ENCODE measurements at regions not wholly inside any gene's neighbourhood (a gene's known extent, or its start where the extent isn't known, plus 50 kb on each side); places are given as distances from the start of the nearest gene placed in this dataset.
"Not testable (repeated sequence)": the region's sequence is repeated elsewhere in the genome, so short reads cannot be mapped to it uniquely, and the experiment has no call there.

DNA sequence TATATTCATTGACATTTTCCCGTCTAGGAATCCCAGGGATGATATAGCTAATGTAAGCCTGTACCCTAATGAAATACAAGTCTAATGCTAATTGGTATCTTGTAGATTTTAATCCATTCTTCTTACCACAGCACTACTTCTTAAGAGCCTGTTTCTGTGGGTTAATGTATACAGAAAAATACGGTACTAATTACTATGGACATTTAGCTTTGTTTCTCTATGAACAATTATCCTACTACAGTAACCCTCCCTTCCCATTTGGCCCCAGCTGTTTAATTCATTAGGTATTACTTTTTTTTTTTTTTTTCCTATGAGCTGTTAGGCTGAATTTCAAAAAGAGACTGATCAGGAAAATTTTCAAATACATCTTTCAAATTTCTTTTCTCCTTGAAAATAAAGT is 245.1 kb upstream of the SLC7A11 start:
- DNase-seq = no peak

DNA sequence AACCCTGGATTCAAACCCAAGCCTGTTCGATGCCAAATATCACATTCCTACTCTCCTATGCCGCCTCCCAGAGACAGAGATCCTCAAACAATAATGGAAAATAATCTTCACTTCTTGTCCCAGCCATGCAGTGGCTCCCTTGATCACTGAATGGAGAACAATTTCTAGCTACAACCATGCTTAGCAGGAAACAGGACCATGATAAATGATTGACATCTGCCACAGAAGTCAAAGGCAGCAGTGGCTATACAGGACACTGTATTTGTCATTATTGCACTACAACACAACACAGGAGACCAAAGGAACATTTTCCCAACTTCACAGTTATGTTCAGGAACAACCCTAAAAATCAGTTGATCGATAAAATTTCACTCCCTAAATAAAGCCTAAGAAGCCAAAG is 243.3 kb upstream of the SLC7A11 start:
- no peak for DNase-seq

DNA sequence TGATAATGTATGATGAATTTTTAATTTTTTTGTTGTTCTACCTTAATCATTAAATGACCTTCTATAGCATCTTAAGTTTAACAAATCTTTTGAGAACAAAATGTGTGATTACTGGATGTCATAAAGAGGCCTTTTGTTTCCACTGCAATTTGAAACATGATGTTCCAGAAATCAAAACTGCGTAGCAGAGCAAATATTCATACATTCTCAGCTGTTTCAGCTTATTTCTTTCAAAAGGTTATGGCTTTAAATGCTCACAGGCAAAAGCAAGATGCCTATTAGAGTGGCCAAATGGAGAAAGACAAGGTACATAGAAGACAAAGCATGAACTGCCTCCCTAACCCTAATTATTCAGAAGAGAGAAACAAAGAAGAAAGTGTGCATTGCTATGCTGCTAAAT is 233.0 kb upstream of the SLC7A11 start:
- DNase-seq = no peak

DNA sequence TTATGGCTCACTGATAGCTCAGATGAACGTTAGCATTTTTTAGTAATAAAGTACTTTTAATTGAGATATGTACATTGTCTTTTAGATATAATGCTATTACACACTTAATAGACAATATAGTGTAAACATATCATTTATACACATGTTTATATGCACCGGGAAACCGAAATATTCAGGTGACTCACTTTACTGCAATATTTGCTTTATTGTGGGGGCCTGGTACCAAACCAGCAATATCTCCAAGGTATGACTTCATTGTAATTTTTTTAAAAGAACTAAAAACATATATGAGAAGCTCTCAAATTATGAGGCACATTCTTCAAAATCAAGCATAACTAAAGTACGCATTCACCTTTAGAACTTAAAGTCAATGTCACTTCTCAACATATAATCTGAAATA is 231.2 kb upstream of the SLC7A11 start:
- DNase-seq = no peak

DNA sequence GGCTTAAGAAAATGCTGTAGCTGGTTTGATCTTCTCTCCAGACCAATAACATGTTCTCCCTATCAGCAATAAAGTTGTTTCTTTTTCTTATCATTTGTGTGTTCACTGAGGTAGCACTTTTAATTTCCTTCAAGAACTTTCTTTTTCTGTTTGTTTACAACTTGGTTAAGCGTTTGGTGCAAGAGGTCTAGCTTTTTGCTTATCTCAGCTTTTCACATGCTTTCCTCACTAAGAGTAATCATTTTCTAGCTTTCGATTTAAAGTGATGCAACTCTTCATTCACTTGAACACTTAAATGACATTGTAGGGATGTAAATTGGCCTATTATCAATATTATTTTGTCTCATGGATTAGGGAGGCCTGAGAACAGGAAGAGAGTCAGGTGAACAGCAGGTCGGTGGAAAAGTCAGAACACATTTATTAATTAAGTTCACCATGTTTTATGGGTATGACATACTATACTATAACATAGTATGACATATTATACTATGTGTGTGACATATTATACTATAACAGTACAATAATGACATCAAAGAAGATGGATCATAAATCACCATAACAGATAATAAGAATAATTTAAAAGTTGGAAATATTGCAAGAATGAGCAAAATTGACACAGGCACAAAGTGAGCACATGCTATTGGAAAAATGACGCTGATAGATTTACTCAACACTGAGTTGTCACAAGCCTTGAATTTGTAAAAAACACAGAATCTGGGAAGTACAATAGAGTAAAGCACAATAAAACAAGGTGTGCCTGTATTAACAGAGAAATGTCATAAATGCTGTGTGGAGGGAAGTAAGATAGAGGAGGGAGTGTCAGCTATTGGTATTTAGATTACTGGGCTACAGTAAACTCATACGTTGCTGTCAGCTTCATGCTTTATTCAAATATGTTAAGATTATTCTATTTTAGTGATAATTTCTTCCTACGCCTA is 218.6 kb upstream of the SLC7A11 start:
- DNase-seq = no peak

DNA sequence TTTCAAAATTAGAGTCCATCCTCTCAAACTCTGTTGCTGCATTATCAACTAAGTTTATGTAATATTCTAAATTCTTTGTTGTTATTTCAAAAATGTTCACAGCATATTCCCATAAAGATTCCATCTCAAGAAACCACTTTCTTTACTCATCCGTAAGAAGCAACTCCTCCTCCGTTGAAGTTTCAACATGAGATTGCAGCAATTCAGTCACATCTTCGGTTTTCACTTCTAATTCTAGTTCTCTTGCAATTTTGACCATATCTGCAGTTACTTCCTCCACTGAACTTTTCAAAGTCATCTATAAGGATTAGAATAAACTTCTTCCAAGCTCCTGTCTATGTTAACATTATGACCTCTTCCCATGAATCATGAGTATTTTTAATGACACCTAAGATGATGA is 216.6 kb upstream of the SLC7A11 start:
- DNase-seq = no peak

DNA sequence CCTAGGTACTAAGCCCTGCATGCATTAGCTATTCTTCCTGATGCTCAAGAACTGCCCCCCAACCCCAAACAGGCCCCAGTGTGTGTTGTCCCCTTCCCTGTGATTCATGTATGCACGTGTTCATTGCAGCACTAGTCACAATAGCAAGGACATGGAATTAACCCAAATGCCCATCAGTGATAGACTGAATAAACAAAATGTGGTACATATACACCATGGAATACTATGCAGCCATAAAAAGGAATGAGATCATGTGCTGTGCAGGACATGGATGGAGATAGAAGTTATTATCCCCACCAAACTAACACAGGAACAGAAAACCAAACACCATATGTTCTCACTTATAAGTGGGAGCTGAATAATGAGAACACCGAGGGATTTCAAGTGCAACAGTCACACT is 214.2 kb upstream of the SLC7A11 start:
- not testable (repeated sequence) for DNase-seq

DNA sequence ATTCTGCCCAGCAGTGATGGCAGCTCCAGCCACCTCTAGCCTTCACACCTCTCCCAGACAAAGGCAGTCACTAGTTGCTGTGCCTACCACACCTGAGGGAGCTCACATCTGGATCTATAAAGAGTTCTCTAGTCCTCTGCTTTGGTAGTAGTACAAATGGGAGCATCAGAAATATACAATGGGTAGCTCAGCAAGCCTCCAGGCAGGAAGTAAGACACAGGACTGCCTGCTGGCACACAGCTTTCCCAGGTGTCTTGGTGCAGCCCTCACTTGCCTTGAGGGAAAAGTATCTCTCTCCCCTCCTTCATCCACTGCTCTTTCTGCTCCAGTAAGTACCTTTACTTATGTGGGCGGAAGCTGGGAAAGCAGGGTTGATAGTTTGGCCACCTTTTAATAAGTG is 212.9 kb upstream of the SLC7A11 start:
- DNase-seq = no peak

DNA sequence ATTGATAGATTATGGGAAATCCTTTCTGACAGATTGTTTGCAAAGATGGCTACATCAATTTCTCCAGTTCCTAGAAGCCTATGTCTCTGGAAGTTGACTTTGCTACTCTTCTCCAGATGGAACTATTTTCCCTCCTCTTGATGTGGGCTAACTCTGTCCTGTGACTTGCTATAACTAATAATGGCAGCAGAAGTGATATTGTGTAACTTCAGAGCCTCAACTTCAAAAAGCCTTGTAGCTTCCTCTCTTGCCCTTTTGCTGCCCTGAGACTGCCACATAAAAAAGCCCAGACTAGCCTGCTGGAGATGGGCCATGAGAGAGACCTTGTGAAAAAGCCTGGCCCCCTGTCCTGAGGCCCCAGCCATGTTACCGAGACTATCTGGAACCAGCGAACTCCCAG is 210.7 kb upstream of the SLC7A11 start:
- DNase-seq = no peak

DNA sequence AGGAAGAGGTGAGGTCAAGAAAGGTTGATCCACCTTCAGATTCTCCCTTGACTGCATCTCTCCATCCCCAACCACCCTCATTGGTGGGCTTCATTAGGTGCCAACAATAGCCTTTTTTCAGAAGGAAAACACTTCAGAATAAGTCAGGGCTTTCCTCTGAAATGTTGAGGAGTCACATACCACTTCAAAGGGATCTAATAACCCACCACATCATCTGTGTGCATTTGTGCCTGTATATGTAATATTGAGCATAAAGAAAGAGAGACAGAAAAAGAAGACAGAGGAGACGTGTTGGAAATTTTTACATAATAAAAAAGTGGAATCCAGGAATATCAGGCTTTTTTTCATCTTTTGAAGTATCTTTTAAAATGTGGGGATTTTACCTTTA is 209.1 kb upstream of the SLC7A11 start:
- no peak for DNase-seq

DNA sequence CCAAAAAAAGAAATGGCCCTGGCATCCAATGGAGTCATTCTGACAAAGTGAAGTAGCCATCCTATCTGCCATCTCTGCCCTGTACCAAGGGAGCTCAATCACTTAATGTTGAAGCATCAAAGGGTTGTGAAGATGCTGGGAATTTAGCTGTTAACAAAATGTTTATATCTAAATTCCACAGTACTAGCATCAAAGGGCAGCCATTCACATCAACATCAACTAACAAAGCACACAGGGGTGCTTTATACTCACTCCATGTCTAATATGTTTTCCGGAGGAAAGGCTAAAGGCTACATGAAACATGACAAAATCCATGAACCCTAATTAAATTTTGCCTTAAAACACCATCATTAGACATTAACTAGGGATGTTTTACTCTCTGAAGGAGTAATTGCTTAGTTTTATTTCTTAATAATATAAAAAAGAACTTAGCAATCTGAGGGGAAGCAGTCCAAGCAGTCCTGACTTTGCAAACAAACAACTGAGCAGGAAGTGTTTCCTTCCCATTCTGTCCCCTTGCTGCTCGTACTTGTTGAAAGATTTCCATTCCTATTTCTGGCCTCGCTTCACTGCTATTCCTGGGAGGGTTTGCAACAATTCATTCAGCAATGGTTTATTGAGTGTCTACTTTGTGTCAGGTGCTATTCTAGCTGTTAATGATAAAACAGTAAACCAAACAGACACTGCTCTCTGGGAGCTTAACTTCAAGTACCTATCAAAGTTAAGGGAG is 208.6 kb upstream of the SLC7A11 start:
- no peak for DNase-seq

DNA sequence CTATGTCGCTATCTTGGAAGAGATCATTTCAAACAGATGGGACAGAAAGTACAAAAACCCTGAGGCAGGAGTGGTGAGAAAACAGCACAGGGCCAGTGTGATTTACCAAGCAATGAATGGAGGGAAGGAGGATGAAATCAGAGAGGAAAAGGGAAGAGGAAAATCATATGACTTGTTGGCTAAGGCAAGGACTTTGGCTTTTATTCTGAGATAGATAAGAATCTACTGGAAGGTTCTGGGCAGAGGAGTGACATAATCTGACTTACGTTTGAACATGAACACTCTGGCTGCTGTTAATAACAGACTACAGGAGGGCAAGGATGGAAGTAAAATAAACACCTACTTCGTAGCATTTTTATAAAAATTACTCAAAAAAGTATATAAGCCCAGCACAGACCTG is 207.8 kb upstream of the SLC7A11 start:
- no peak for DNase-seq

DNA sequence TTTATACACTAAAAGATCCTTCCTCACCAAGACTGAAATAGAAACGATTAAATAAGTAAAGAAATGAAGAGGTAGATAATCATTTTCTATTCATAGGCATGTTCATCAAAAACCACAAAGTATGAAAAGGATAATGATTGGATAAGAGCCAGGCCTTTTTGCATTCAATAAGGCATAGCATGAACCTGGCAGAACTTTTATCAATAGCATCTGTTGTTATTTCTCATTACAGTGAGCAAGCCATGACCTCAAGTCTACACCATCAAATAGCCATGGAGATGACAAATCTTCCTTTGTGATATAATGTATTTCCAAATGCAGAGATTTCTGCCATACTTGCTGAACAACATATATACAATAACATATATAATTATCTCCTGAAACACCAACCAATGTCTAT is 206.0 kb upstream of the SLC7A11 start:
- no peak for DNase-seq

DNA sequence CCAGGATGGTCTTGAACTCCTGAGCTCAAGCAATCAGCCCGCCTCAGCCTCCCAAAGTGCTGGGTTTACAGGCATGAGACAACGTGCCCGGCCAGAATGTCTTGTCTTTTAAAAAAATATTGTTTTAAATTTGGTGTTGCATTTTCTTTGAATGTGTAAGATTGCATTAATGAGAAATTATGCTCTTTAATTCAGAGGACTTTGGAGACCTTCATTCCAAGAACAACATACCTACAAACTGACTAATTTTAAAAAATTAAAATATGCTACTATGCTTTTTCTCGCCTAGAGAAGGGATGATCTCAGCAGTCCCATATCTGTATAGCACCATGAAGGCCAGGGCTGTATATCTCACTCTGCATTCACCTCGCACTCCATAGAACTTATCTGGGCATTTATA is 204.3 kb upstream of the SLC7A11 start:
- no peak for DNase-seq

DNA sequence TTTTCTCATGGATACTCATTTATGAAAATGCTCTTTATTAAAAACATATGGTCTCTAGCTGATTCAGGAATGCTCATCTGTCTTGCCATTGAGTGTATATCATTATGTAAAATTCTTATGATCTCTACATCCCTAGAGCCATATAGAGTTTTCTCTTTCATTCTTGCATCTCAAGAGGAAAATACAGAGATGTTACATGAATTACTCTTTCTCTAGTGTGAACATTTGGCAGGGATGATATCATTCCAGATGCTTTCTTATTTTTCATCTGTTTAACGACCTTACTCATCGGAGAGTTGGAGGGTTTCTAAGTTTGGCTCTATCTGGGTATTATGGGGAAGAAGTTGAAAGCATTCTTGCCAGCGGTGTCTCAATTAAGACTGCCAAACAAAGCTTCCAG is 202.9 kb upstream of the SLC7A11 start:
- no peak for DNase-seq

DNA sequence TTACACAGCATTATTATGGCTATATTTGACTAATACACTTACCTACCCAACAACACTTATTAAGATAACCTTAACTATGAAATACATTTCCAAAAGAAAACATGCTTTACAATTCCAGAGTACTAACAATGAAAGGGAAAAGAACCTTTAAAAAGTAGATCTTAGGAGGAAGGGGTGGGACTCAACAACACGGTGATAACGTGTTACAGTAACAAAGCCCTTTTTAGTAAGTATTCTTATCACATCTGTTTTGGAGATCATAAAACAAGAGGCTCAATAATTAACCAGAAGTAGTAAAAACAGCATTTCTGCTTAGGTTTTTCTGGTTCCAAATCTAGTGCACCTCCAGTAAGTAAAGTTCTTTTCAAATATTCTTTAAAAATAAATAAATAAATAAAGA is 202.1 kb upstream of the SLC7A11 start:
- no peak for DNase-seq

DNA sequence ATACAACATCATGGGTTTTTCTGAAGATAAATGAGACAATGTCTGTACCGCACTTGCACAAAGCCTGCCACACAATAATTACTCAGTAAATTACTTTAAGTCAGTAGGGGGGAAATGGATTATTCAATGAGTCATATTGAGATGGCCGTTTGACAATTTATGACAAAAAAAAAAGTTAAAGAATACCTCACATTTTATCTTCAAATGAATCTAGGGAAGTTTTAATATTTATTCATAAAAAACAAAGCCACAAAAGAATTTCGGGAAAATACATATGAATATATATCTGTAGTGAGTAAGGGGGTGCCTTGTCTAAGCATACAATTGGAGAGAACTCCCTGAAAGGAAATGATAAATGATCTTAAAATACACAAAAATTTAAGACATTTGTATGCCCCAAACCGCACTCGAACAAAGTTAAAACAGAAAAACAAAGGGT is 197.0 kb upstream of the SLC7A11 start:
- DNase-seq = no peak

DNA sequence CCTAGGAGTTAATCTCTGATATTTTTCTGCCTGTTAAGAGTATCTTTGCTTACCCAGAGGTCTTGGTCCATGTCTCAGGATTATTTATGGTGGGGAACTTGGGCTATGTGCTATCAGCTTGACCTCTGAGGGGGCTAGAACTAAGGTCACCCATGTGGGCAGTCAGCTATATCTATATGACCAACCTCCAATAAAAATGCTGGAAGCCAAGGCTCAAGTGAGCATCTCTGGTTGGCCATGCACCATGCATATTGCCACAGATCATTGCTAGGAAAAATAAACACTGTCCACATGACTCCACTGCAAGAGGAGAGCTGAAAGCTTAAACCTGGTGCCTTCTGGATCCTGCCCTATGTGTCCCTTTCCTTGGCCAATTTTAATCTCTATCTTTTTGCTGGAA is 196.5 kb upstream of the SLC7A11 start:
- no peak for DNase-seq

DNA sequence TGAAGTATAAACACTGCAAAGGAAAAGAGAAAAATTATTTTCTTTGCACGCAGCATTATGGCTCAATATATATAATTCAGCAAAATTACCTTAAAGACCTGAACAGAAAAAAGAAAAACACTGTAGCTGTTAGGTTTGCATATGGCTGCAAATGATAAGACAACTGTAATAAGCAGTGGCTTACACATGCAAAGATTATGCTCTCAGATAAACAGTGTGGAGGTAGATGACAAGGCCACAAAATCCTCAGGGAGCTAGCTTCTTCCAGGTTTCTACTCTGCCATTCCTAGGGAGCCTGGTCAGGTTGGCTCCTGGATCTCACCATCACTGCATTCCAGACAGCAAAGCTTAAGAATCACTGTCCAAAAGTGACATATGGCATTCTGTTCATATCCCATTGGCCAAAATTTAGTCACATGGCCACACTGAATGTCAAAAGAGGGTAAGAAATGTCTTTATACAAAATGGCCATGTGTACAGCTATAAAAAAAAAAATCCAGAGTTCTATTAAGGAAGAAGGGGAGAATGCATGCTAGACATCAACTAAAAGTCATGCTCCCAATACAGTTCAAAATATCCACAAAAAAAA is 195.2 kb upstream of the SLC7A11 start:
- no peak for DNase-seq

DNA sequence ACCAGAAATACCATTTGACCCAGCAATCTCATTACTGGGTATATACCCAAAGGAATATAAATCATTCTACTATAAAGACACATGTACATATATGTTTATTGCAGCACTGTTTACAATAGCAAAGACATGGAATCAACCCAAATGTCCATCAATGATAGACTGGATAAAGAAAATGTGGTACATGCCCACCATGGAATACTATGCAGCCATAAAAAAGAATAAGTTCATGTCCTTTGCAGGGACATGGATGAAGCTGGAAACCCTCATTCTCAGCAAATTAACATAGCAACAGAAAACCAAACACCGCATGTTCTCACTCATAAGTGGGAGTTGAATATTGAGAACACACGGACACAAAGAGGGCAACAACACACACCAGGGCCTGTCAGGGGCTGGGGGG is 193.6 kb upstream of the SLC7A11 start:
- not testable (repeated sequence) for DNase-seq

DNA sequence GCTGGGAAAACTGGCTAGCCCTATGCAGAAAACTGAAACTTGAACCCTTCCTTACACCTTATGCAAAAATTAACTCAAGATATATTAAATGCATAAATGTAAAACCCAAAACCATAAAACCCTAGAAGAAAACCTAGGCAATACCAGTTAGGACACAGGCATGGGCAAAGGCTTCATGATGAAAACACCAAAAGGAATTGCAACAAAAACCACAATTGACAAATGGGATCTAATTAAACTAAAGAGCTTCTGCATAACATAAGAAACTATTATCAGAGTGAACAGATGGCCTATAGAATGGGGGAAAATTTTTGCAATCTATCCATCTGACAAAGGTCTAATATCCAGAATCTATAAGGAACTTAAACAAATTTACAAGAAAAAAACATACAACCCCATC is 192.9 kb upstream of the SLC7A11 start:
- not testable (repeated sequence) for DNase-seq

DNA sequence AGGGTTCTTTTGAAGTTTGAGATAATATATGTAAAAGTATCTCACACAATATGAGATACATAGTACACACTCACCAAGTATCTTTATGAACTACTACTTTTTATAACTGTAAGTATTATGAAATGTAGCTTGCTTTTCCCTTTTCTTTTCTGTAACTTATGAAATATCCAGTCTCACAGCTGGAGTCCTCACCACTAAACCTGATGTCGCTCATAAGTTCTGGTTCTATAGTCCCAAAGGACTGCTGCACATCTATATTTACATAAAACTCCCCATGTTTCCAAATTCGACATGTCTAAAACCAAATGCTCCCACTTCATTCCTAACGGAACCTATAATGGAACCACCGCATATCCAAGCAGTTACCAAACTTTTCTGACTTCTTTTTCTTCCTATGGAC is 186.5 kb upstream of the SLC7A11 start:
- no peak for DNase-seq

DNA sequence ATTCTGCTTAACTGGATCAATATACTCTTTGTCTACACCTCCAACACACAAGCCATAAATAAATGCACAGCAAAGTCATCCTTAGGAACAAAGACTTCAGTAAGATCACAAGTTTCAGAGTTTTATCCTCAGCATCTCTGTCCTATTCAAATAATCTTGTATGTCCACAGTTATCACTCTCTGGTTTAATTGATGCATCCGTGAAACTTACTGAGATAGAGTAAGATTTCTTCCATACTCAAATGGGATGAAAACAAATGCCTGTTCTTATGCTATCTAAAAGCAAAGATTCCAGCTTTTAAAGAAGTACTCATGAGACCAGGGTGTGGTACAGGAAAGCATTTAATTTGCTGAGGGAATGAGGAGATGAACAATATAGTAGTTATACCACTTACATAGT is 184.6 kb upstream of the SLC7A11 start:
- DNase-seq = no peak

DNA sequence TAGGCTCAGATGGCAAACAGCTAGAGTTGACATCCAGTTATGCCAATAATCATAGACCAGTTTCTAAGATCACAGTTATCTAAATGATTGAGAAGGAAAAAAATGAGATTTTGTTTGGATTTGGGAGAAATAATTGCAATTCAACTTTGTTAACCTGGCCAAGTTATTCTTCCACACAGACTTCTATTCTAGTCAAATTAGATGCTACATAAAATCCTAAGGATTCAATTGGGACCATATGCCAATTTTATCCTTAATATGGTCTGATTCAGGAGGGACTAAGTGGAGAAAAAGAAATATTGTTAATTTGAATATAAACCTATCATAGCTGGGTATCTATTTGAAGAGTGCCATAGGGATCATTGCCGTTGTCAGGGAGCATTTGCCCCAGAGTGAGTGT is 178.3 kb upstream of the SLC7A11 start:
- DNase-seq = no peak

Measured in SW 1271 (cell line).